ENCODE measurements at regions not wholly inside any gene's neighbourhood (a gene's known extent, or its start where the extent isn't known, plus 50 kb on each side); places are given as distances from the start of the nearest gene placed in this dataset.
A peak's percentile ranks its signal among the peaks of the same experiment; 100 is the strongest.

DNA sequence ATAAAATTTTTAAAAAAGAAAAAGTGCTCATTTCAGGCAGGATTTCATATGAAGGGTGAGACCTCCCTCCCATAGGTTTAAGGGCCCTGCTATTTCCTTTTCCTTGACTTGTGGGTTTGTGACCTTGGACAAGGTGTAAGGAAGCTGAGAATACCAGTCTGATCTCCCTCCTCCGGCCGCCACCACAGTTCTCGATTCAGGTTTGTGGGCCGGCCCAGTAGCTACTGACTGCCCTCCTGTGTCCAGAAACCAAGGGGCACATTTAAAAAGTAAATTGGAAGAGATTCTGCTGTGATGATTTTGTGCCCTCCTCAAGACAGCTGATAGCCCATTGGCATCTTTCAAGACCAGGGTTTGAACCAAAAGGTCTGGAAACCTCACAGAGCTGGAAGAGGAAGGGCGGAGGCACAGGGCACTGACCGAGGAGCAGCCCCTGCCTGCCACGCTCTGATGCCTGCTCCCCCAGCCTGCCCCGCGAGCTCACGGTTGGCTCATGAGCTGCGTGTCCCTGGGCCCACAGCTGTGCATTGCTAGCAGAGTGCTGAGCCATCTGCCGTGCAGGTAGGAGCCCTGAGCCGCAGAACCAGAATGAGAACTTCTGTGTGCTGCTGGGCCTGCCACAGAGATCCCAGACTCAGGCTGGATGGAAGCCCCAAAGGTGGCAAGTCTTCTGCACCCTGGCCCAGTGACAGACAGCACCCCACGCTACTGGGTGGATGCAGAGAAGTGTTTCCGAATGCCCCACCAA is 348.7 kb downstream of the NPHP4 start:
- Mint-ChIP-seq H3K4me1 (no peaks in the 10 kb centered on the region), H3K27ac (no peak overlapping the region), H3K4me3 (no peak overlapping the region), H3K9me3 (no peaks in the 10 kb centered on the region), H3K36me3 (peaks cover 3% of the 10 kb centered on the region), H3K27me3 (peaks cover 14% of the 10 kb centered on the region)

DNA sequence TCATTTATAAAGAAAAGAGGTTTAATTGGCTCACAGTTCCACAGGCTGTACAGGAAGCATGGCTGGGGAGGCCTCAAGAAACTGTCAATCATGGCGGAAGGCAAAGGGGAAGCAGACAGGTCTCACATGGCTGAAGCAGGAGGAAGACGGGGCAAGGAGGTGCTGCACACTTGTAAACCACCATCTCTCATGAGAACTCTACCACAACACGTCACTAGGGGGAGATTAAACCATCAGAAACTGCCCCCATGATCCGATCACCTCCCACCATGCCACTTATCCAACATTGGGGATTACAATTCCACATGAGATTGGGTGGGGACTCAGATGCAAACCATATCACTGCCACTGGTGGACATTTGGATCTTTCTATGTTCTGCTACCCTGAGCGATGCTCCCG is 351.4 kb downstream of the NPHP4 start:
- no peak overlapping the region for H3K4me3 Mint-ChIP-seq
- H3K9me3 Mint-ChIP-seq: no peaks in the 10 kb centered on the region
- no peaks in the 10 kb centered on the region for H3K4me1 Mint-ChIP-seq
- H3K27me3 Mint-ChIP-seq: peaks cover 23% of the 10 kb centered on the region
- H3K36me3 Mint-ChIP-seq: no peaks in the 10 kb centered on the region
- H3K27ac Mint-ChIP-seq: peak overlapping the region; percentile 32

DNA sequence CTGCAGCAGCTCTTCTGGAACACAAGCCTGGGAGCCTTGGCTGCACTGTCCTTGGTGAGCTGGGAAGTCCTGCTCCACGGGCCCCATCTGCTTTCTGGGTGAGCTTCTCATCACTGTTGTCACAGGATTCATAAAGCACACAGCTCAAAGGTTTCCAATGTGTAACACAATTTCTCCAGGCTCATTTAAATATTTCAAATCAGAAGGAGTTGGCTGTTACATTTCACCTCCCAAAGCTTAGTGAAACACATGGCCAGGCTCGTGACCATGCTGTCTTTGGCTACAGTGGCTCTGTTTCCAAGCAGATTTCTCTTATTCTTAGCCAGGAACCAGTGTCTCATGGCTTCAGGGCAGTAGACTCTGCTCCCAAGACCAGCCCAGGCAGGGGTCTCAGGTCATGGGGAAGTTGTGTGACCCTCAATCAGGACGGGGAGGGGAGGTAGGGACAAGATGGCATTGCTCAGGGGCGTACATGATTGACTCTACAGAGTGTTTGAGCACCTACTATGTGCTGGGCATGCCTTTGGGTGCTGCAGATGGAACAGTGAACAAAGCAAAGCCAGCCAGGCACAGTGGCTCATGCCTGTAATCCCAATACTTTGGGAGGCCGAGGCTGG is 353.0 kb downstream of the NPHP4 start:
- Mint-ChIP-seq H3K27me3 (peaks cover 25% of the 10 kb centered on the region), H3K4me1 (no peaks in the 10 kb centered on the region)

DNA sequence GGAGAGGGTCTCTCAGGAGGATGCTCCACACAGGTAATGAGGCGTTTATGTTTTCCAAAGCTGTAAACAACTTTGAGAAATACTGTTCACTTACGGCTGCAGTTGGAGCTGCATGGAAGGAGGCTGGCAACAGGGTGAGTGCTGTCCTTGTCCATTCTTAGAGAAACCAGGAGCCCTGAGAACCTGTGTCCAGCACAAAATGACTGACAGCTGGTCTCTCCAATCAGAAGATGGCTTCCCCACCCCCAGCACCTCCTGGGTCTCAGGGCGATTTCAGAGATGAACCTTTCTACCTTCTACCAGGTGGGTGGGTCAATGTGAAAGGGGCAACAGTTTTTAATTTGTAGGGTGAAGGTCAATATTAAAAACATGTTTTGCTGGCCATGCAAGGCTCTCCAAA is 353.6 kb downstream of the NPHP4 start:
- Mint-ChIP-seq H3K27ac (no peak overlapping the region), H3K36me3 (no peaks in the 10 kb centered on the region), H3K27me3 (peaks cover 25% of the 10 kb centered on the region), H3K9me3 (no peaks in the 10 kb centered on the region), H3K4me1 (no peaks in the 10 kb centered on the region), H3K4me3 (no peak overlapping the region)

More for the DNA sequence above, 353.0 kb downstream of the NPHP4 start:
- H3K36me3 Mint-ChIP-seq: no peaks in the 10 kb centered on the region
- no peak overlapping the region for H3K27ac Mint-ChIP-seq
- no peaks in the 10 kb centered on the region for H3K9me3 Mint-ChIP-seq
- no peak overlapping the region for H3K4me3 Mint-ChIP-seq

DNA sequence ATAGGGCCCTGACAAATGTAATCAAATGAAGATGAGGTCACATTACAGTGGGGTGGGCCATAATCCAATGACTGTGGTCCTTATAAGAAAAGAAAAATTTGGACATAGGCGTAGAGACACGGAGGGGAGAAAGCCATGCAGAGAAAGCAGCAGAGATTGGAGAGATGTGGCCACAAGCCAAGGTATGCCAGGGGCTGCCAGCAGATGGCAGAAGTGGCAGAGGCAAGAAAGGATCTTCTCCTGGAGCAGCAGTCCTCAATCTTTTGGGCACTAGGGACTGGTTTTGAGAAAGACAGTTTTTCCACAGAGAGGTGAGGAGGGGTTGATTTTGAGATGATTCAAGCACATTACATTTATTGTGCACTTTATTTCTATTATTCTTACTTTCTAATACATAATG is 355.1 kb downstream of the NPHP4 start:
- Mint-ChIP-seq H3K27ac (no peak overlapping the region), H3K36me3 (no peaks in the 10 kb centered on the region), H3K4me3 (no peak overlapping the region), H3K27me3 (peaks cover 23% of the 10 kb centered on the region), H3K4me1 (no peaks in the 10 kb centered on the region), H3K9me3 (no peaks in the 10 kb centered on the region)

DNA sequence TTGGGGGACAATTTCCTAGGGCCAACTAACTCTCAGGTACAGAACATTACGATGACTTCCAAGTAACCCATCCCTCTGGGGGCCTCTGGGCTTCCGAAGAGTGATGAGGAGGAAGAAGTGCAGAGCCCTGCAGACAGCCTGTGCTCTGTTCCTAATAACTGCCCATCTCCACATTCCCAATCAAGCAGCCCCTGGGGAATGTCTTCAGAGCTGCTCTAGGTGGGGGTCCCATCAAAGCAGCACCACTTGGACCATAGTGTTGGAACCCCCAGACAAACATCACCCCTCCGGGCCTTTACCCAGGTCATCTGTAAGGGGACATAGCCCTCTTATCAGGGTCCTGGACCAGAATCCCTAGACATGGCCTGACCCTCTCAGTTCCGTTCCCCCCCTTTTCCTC is 357.3 kb downstream of the NPHP4 start:
- H3K4me3 Mint-ChIP-seq: no peak overlapping the region
- H3K36me3 Mint-ChIP-seq: no peaks in the 10 kb centered on the region
- peaks cover 18% of the 10 kb centered on the region for H3K27me3 Mint-ChIP-seq
- H3K9me3 Mint-ChIP-seq: no peaks in the 10 kb centered on the region
- no peaks in the 10 kb centered on the region for H3K4me1 Mint-ChIP-seq
- H3K27ac Mint-ChIP-seq: no peak overlapping the region

DNA sequence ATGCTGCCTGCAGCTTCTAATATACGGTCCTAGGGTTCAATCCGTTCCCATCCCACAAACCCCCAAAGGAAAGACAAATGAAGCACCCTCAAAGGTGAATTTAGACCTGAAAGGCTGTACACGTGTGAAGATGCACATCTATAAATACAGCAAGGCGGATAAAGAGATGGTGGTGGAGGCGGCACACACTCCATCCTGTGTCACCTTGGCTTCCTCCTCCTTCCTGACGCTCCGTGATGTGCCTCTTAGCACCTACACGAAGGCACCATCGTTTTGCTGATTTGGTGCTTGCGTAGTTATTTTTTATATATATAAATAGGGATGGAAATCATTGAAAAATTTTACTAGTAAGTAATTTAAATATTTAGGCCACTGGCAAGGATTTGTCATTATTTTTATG is 359.4 kb downstream of the NPHP4 start:
- peaks cover 10% of the 10 kb centered on the region for H3K27me3 Mint-ChIP-seq
- H3K4me3 Mint-ChIP-seq: no peak overlapping the region
- H3K27ac Mint-ChIP-seq: no peak overlapping the region
- no peaks in the 10 kb centered on the region for H3K4me1 Mint-ChIP-seq
- H3K9me3 Mint-ChIP-seq: no peaks in the 10 kb centered on the region
- no peaks in the 10 kb centered on the region for H3K36me3 Mint-ChIP-seq

DNA sequence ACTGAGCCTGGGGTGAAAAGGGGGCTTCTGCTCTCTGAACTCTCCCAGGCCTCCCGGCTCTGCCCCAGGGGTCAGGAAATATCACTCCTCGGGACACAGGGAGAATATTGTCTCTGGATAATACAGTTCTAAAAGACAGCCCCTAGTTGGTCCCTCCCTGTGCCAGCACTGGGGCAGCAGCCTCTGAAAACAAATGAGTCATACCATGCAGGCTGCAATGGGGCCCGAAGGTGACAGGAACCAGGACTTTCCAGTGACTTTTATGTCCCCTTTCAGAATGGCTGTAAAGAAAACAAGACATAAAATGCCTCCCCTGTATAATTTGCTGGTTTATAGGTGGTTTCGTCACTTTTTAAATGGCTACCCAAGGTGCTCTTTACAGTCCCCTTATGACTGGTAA is 360.0 kb downstream of the NPHP4 start:
- H3K27me3 Mint-ChIP-seq: peaks cover 9% of the 10 kb centered on the region
- H3K4me3 Mint-ChIP-seq: no peak overlapping the region
- no peaks in the 10 kb centered on the region for H3K9me3 Mint-ChIP-seq
- H3K27ac Mint-ChIP-seq: no peak overlapping the region
- H3K4me1 Mint-ChIP-seq: no peaks in the 10 kb centered on the region
- no peaks in the 10 kb centered on the region for H3K36me3 Mint-ChIP-seq

DNA sequence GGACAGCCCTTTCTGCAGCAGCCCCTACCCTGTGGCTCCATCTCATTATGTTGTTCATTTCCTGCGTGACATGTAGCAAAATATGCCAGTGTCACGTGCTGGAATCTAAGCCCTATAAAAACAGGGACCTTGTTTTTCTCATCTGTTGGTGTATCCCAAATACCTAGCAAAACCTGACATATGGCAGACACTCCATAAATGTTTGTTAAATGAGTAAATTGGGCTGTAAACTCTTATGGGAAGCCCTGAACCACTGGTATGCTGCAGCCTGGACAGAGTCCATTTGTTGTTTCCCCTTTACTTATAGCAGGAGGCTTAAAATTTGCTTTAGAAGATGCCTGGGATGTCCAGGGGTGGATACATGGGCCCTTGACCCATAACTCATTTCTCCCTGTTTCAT is 363.8 kb downstream of the NPHP4 start:
- Mint-ChIP-seq H3K4me1 (no peaks in the 10 kb centered on the region), H3K36me3 (no peaks in the 10 kb centered on the region), H3K9me3 (no peaks in the 10 kb centered on the region), H3K4me3 (no peak overlapping the region), H3K27me3 (peaks cover 2% of the 10 kb centered on the region), H3K27ac (no peak overlapping the region)

DNA sequence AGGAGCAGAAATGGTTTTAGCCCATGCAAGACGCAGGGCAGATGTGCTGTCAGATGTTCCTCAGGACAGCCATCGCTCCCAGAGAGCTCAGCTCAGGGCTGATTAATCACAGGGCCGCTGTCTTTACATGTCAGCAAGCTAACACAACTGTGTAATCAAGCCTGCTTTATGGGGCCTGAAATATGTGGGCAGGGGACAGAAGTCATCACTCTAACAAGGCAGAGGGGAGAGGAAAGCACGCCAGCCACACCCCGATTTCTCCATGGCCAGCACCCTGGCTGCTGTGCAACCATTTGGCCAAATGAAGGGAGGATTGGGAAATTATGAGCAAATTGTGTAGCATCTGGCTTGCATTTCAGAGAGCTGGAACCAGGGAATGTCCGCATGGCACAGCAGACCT is 368.8 kb downstream of the NPHP4 start:
- Mint-ChIP-seq H3K4me1 (no peaks in the 10 kb centered on the region), H3K4me3 (no peak overlapping the region), H3K9me3 (no peaks in the 10 kb centered on the region), H3K36me3 (no peaks in the 10 kb centered on the region), H3K27me3 (peaks cover 10% of the 10 kb centered on the region), H3K27ac (no peak overlapping the region)

DNA sequence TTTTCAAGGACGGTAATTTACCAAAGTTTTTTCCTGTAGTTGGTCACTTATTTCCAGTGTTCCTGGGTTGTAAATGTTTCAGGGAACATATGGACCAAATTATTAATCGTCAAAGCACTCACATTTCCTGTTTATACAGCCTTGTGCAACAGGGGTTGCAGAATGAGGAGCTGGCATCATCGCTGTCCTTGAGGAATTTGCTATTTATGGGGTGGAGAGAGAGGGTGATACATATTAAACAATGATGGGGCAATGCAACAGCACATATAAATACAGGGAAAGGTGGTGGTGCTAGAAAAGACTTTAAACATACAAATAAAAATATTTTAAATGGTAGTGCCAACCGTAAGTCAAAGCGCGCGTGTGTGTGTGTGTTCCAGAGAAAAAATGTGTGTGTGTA is 369.8 kb downstream of the NPHP4 start:
- no peak overlapping the region for H3K4me3 Mint-ChIP-seq
- H3K27ac Mint-ChIP-seq: no peak overlapping the region
- H3K9me3 Mint-ChIP-seq: no peaks in the 10 kb centered on the region
- H3K27me3 Mint-ChIP-seq: peaks cover 13% of the 10 kb centered on the region
- H3K4me1 Mint-ChIP-seq: no peaks in the 10 kb centered on the region
- H3K36me3 Mint-ChIP-seq: no peaks in the 10 kb centered on the region

DNA sequence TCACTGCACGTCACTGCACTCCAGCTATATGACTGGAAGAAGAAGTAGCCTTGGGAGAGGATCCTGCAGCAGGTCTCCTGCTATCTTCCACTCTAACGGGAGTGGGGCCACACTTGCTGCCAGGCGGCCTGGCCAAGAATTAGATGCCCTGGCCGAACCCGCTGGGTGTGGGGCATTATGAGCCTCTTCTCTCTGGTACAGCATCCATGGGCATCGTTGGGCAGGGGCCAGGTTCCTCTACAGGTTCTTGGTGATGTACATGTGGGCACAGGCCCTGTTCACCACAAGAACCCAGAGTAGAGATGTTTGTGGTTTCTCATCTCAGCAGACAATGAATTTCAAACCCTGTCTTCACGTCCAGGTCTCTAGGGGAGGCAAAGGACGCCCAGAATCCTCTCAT is 370.5 kb downstream of the NPHP4 start:
- no peaks in the 10 kb centered on the region for H3K36me3 Mint-ChIP-seq
- no peak overlapping the region for H3K4me3 Mint-ChIP-seq
- H3K9me3 Mint-ChIP-seq: no peaks in the 10 kb centered on the region
- H3K27ac Mint-ChIP-seq: no peak overlapping the region
- no peaks in the 10 kb centered on the region for H3K4me1 Mint-ChIP-seq
- peaks cover 19% of the 10 kb centered on the region for H3K27me3 Mint-ChIP-seq

DNA sequence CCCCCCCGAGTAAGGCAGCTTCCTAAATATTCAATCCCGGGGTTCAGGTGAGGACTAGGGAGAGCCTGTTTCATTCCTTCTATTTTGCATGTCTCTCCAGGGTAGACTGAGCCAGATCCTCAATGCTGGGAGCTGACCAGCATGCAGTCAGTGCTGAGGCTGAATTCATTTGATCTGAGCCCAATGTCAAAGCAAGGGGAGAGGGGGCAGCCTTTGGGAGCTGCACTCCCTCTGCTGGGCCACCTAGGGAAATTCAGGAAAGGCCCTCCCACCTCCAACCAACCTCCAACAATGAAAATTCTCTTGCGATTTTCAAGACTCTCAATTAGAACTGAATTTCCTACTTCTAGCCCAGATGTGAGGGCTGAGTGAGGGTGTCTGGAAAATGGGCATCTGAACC is 371.2 kb downstream of the NPHP4 start:
- no peak overlapping the region for H3K27ac Mint-ChIP-seq
- no peaks in the 10 kb centered on the region for H3K9me3 Mint-ChIP-seq
- H3K4me3 Mint-ChIP-seq: no peak overlapping the region
- no peaks in the 10 kb centered on the region for H3K4me1 Mint-ChIP-seq
- no peaks in the 10 kb centered on the region for H3K36me3 Mint-ChIP-seq
- peaks cover 22% of the 10 kb centered on the region for H3K27me3 Mint-ChIP-seq

DNA sequence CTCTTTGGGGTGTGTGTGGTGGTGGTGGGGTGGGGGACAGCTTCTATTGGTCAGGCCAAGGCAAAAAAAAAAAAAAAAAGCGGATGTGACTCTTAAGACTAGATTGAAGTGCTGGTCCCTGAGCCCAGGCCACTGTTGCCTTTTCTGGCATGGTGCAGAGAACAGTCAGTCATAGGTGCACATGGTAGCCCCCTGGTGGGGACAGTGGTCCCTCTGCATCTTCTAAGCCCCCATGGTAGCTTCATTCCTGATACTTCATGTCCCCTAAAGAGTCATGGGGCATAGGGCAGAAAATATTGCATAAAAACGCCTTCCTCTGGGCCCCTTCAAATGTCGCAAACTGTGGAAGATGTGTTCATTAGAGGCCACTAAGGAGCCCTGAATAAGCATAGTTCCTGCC is 371.8 kb downstream of the NPHP4 start:
- Mint-ChIP-seq H3K27me3 (peaks cover 22% of the 10 kb centered on the region), H3K9me3 (no peaks in the 10 kb centered on the region), H3K36me3 (no peaks in the 10 kb centered on the region), H3K4me1 (no peaks in the 10 kb centered on the region), H3K4me3 (no peak overlapping the region), H3K27ac (no peak overlapping the region)

DNA sequence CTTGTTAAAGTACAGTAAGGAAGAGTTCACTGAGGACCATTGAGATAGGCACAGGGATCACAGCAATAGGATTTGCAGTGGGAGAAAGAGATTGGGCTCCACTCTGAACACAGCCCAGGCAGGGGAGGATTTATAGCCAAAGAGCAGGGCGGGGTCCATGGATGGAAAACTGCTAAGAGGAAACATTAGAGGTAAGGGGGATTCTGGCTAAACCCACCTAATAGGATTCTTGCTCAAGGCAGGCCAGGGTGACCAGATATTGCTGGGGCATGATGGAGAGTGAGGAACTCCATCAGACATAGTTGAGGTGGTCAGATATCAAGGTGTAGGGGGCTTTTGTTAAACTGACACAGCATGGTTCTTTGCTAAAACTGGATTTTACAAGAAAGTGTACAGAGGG is 372.8 kb downstream of the NPHP4 start:
- Mint-ChIP-seq H3K27me3 (peaks cover 25% of the 10 kb centered on the region), H3K4me3 (no peak overlapping the region), H3K4me1 (no peaks in the 10 kb centered on the region), H3K27ac (no peak overlapping the region), H3K9me3 (no peaks in the 10 kb centered on the region), H3K36me3 (no peaks in the 10 kb centered on the region)

DNA sequence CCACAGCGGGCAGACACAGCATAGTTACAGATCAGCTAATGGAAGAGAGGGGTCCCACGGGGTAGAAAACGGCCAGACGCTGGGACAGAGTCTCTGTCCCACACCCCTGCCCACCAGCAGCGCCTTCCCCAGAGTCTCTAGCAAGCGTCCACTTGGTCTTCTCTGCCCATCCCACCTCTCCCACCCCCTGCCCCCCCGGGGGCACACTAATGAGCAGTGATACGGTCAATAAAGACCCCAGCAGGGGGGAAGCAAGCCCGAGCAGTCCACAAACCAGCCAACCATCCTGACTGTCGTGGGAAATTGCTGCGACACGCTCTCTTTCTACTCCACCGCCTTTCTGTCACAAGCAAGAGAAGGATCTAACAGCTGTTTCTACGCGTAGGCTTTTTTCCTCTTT is 374.7 kb downstream of the NPHP4 start:
- Mint-ChIP-seq H3K27me3 (peaks cover 31% of the 10 kb centered on the region), H3K4me3 (no peak overlapping the region), H3K36me3 (no peaks in the 10 kb centered on the region), H3K9me3 (no peaks in the 10 kb centered on the region), H3K4me1 (no peaks in the 10 kb centered on the region), H3K27ac (no peak overlapping the region)

DNA sequence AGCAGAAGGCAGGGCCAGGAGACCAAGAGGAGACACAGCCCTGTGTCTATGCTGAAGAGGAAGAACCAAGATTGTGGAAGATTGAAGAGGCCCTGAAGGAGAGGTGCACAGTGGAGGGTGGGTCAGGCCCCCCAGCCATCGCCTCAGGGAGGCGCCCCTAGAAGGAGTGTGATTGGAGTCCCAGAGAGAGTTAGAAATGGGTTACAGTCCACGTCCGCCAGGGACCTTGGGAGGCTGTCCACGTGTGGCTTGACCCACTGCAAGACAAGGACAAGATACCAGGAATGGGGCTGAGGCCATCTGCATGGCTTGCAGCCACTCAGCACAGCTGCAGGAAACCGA is 375.1 kb downstream of the NPHP4 start:
- peaks cover 29% of the 10 kb centered on the region for H3K27me3 Mint-ChIP-seq
- no peak overlapping the region for H3K4me3 Mint-ChIP-seq
- no peak overlapping the region for H3K27ac Mint-ChIP-seq
- H3K36me3 Mint-ChIP-seq: no peaks in the 10 kb centered on the region
- H3K9me3 Mint-ChIP-seq: no peaks in the 10 kb centered on the region
- no peaks in the 10 kb centered on the region for H3K4me1 Mint-ChIP-seq

Data from activated naive CD4-positive, alpha-beta T cell treated with anti-CD3 and anti-CD28 coated beads, Interleukin-2, amount 50 U/mL, for 24 hours (primary cell).